DMS153 treated with DMSO at 0.1 percent for 48 hours (cell line): ENCODE measurements at regions not wholly inside any gene's neighbourhood (a gene's known extent, or its start where the extent isn't known, plus 50 kb on each side); places are given as distances from the start of the nearest gene placed in this dataset.

Source experiments
- DNase-seq: peaks from one replicate; lab custom pipeline; 2025; ENCODE audit not compliant: unreplicated experiment; lab: John Stamatoyannopoulos, UW

GRCh38 chr6:165760803-165761185, 97.8 kb upstream of the PDE10A start:
- DNase-seq = no peak

- no peak for DNase-seq
Measured at GRCh38 chr6:165760126-165760802, 97.2 kb upstream of the PDE10A start.

- DNase-seq = no peak
Measured at GRCh38 chr6:165758441-165758840, 95.4 kb upstream of the PDE10A start.

- DNase-seq = no peak
Measured at GRCh38 chr6:165755583-165755982, 92.5 kb upstream of the PDE10A start.

- no peak for DNase-seq
Measured at GRCh38 chr6:165753506-165753905, 90.5 kb upstream of the PDE10A start.

GRCh38 chr6:165752451-165752850, 89.4 kb upstream of the PDE10A start:
- DNase-seq = no peak

GRCh38 chr6:165751486-165751885, 88.4 kb upstream of the PDE10A start:
- no peak for DNase-seq

- no peak for DNase-seq
Measured at GRCh38 chr6:165749163-165749562, 86.1 kb upstream of the PDE10A start.

- no peak for DNase-seq
Measured at GRCh38 chr6:165748390-165748789, 85.3 kb upstream of the PDE10A start.

- DNase-seq = no peak
Measured at GRCh38 chr6:165747963-165748362, 84.9 kb upstream of the PDE10A start.

- DNase-seq = no peak
Measured at GRCh38 chr6:165746331-165746730, 83.3 kb upstream of the PDE10A start.

GRCh38 chr6:165745492-165745891, 82.5 kb upstream of the PDE10A start:
- DNase-seq = no peak

GRCh38 chr6:165744555-165745228, 81.7 kb upstream of the PDE10A start:
- no peak for DNase-seq

GRCh38 chr6:165743366-165743898, 80.4 kb upstream of the PDE10A start:
- no peak for DNase-seq

GRCh38 chr6:165742047-165742446, 79.0 kb upstream of the PDE10A start:
- no peak for DNase-seq

- DNase-seq = no peak
Measured at GRCh38 chr6:165737396-165737795, 74.4 kb upstream of the PDE10A start.

GRCh38 chr6:165735065-165735464, 72.0 kb upstream of the PDE10A start:
- DNase-seq = no peak

GRCh38 chr6:165733489-165733791, 70.4 kb upstream of the PDE10A start:
- DNase-seq = no peak

GRCh38 chr6:165732696-165733488, 69.9 kb upstream of the PDE10A start:
- DNase-seq = no peak

- no peak for DNase-seq
Measured at GRCh38 chr6:165729307-165729936, 66.4 kb upstream of the PDE10A start.

GRCh38 chr6:165728216-165728615, 65.2 kb upstream of the PDE10A start:
- no peak for DNase-seq
